Activated gamma-delta T cell treated with Interleukin-2 at 50 U/mL for 16 hours (primary cell): ENCODE measurements at regions not wholly inside any gene's neighbourhood (a gene's known extent, or its start where the extent isn't known, plus 50 kb on each side); places are given as distances from the start of the nearest gene placed in this dataset.

Experiments
- DNase-seq: peaks from one replicate; pipeline ENCODE4 v3.0.0-alpha.2; 2020

GRCh38 chr6:140620496-140620895 lies 1246.0 kb upstream of the CITED2 start:
- no peak for DNase-seq

DNA sequence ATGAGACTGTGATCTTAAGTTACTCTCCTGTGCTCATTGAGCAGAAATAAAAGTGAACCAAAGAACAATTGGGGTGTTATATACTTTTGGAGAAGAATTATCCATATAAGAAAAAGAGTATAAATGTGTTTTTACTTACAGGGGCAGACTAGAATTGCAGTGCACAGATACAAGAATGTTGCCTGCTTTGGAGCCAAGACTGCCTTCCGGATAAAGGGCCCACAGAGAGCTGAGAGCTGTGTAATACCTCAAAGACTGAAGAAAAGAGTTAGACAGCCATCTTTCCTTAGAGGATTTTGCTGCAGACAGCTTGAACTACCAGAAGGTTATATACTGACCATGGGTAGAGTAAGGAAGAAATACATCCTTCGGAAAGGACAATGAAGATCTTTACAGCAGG lies 1235.5 kb upstream of the CITED2 start:
- DNase-seq: no peak

- DNase-seq: no peak
These were observed 1234.9 kb upstream of the CITED2 start for GRCh38 chr6:140609321-140609720.

GRCh38 chr6:140604786-140605185 lies 1230.3 kb upstream of the CITED2 start:
- DNase-seq: no peak

GRCh38 chr6:140602431-140603248 lies 1228.2 kb upstream of the CITED2 start:
- DNase-seq: no peak

- no peak for DNase-seq
These were observed 1226.8 kb upstream of the CITED2 start for GRCh38 chr6:140601021-140601808.

- DNase-seq: no peak
These were observed 1225.5 kb upstream of the CITED2 start for GRCh38 chr6:140599916-140600315.

DNA sequence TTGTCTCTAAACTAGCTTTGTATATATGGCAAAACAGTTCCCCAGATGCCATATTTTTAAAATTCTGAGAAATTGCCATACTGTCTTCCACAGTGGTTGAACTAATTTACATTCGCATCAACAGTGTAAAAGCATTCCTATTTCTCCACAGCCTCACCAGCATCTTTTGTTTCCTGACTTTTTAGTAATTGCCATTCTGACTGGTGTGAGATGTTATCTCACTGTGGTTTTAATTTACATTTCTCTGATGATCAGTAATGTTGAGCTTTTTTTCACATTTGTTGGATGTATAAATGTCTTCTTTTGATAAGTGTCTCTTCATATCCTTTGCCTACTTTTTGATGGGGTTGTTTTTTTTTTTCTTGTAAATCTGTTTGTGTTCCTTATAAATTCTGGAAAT lies 1222.7 kb upstream of the CITED2 start:
- DNase-seq: no peak

GRCh38 chr6:140594806-140595128 lies 1220.3 kb upstream of the CITED2 start:
- DNase-seq: no peak

- DNase-seq: no peak
These were observed 1218.4 kb upstream of the CITED2 start for GRCh38 chr6:140592877-140593276.

DNA sequence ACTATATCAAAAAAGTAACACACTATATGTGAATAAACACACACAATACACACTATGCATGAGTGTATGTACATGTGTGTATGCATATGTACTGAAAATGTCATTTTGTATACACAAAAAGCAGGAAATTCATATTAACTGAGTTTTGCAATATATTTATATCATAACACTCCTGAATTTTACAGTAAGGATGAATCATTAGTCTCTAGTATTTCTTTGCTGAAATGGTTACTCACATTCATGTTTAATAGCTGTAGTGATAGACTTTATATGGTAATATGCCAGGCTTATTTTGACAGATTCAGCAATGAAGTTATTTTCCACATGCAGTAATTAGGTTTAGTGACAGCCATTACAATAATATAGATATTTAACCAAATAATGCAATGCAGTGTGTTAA lies 1216.2 kb upstream of the CITED2 start:
- DNase-seq: no peak

GRCh38 chr6:140586426-140587061 lies 1212.1 kb upstream of the CITED2 start:
- no peak for DNase-seq

- DNase-seq: no peak
These were observed 1207.2 kb upstream of the CITED2 start for GRCh38 chr6:140581601-140582000.

GRCh38 chr6:140579918-140580317 lies 1205.5 kb upstream of the CITED2 start:
- DNase-seq: no peak

DNA sequence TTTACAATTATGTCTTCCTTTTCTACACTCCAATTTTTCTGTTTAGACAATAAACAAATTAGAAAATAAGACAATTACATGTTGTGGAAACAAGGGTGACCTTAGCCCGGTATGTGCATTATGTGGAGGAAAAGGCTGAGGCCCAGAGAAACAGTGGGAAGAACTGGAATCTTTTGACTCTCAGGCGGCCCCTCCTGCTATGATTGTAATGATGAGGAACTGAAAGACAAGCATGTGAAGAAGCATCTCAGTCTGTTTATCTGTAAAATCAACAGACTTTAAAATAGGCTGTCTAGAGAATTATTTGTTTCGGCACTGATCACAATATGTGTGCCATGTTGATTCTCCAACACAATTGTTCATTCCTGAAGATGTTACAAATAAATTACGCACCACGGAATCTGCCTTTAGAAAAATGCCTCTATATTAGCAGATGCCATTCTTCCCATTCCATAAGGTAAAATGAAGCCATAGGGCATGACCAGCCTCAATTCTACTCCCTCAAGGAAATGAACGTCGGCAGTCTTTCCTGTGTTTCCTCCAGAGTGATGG lies 1201.6 kb upstream of the CITED2 start:
- no peak for DNase-seq

DNA sequence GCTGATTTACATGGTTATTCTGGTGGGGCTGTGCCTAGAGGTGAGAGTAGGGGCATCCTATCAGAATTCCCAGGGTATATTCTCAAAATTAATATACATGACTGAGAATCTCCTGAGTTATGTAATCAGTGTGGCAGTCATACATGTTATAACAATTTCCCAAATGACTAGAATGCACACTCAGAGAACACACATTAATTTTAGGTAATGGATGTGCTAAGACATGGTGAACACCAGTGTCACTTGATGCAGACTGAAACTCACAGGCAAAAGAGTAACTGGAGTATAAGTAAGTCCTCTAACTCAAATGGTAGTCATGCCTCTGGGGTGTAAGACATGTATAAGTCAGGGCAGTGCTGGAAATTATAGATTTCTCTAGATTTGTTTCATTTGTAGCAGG lies 1198.4 kb upstream of the CITED2 start:
- DNase-seq: no peak

DNA sequence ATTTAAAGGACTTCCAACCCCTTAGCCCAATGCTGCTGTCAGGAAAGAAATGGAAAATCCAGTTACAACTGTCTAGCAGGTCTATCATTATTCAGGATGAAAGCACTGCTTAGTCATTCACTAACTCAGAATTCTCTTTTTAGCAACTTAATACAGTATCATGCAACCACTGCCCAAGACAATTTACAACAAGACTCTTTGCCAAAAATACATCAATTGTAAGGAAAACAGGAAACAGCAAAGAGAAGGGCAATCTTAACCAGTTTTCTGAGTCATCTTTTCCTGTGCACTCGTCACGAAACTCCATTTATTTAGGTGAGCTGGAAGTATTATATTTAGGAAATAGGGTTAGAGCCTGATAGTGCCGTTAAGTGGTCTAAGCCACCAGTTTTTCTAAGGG lies 1197.7 kb upstream of the CITED2 start:
- DNase-seq: no peak

- no peak for DNase-seq
These were observed 1196.7 kb upstream of the CITED2 start for GRCh38 chr6:140571145-140571544.

GRCh38 chr6:140567466-140567865 lies 1193.0 kb upstream of the CITED2 start:
- DNase-seq: no peak

DNA sequence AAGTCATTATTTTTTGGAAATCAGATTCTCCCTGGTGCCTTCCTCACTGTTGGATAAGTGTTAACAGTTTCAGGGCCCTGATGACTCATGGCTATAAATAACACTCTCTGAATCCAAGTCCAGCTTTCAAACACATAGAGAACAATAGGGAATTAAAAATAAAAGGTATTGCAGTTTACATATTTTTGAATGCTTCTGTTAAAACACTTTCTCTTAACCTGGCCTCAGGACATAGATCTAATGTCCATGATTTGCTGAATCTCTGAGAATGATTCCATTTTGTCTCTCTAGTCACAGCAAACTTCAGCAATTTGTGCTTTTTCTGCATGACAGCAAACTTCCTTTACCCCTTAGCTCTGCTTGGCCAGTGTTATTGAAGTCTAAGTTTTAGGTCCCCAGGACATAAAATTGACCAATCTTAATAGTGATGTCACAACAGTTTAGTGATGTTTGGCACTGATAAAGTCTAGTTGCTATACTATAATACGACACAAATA lies 1192.4 kb upstream of the CITED2 start:
- DNase-seq: no peak

DNA sequence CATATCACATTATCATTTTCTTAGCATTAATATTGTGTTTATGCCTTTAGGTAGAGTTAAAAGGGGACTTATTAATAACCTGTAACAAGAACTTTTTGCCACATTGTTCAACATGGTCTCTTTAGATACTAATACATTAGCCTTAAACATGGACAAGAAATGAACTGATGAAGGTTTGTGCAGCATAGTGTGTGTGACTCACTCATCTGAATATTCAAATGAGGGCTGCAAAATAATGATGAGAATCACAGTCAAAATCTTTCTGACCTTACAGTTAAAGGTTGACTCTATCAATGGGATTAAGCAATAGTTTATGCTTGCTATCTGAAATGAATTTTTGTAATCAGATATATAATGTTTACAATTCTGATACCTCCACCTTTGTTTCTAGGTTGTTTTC lies 1189.3 kb upstream of the CITED2 start:
- no peak for DNase-seq

- DNase-seq: no peak
These were observed 1187.3 kb upstream of the CITED2 start for GRCh38 chr6:140561701-140562100.

DNA sequence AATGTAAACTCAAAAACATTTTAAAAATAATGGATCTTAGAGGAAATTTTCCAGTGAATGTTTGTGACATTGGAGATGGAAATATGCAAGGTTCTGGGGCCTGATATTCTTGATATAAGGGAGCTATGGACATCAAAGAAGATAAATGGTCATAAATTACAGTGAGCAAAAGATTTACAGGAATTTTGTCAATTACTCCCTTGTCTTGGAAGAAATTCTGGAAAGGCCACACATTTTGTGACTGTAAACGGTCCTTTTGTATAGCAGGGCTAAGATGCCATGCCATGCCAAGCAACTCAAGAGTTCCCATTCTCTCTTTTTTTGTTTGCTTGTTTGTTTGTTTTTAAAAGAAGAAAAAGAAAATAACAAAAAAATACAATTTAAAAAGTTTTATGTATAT lies 1186.2 kb upstream of the CITED2 start:
- DNase-seq: no peak

GRCh38 chr6:140559458-140559857 lies 1185.0 kb upstream of the CITED2 start:
- DNase-seq: no peak
